22Rv1 (cell line): ENCODE measurements at regions not wholly inside any gene's neighbourhood (a gene's known extent, or its start where the extent isn't known, plus 50 kb on each side); places are given as distances from the start of the nearest gene placed in this dataset.
"Not testable (repeated sequence)": the region's sequence is repeated elsewhere in the genome, so short reads cannot be mapped to it uniquely, and the experiment has no call there.

Experiments
- ZFX ChIP-seq: fragments of 450-650 bp; IDR thresholded peaks from 2 replicates; pipeline ENCODE4 v1.6.1; 2017; ENCODE audit warnings: antibody characterized with exemption, borderline replicate concordance
- TF ChIP-seq, protein P1 (sequence below): fragments of 450-650 bp; IDR thresholded peaks from 2 replicates; pipeline ENCODE4 v1.5.1; 2017; ENCODE audit warnings: mild to moderate bottlenecking

DNA sequence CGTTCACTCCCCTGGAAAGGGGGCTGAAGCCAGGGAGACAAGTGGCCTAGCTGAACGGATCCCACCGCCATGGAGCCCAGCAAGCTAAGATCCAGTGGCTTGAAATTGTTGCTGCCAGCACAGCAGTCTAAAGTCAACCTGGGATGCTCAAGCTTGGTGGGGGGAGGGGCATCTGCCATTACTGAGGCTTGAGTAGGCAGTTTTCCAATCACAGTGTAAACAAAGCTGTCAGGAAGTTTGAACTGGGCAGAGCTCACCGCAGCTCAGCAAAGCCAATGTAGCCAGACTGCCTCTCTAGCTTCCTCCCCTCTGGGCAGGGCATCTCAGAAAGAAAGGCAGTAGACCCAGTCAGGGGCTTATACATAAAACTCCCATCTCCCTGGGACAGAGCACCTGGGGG, 470.0 kb upstream of the DIAPH2 start:
- TF ChIP-seq, protein P1, sequence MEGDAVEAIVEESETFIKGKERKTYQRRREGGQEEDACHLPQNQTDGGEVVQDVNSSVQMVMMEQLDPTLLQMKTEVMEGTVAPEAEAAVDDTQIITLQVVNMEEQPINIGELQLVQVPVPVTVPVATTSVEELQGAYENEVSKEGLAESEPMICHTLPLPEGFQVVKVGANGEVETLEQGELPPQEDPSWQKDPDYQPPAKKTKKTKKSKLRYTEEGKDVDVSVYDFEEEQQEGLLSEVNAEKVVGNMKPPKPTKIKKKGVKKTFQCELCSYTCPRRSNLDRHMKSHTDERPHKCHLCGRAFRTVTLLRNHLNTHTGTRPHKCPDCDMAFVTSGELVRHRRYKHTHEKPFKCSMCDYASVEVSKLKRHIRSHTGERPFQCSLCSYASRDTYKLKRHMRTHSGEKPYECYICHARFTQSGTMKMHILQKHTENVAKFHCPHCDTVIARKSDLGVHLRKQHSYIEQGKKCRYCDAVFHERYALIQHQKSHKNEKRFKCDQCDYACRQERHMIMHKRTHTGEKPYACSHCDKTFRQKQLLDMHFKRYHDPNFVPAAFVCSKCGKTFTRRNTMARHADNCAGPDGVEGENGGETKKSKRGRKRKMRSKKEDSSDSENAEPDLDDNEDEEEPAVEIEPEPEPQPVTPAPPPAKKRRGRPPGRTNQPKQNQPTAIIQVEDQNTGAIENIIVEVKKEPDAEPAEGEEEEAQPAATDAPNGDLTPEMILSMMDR: not testable (repeated sequence)
- not testable (repeated sequence) for TF ChIP-seq ZFX
